T-cell (primary cell): ENCODE measurements at regions not wholly inside any gene's neighbourhood (a gene's known extent, or its start where the extent isn't known, plus 50 kb on each side); places are given as distances from the start of the nearest gene placed in this dataset.
"Not testable (repeated sequence)": the region's sequence is repeated elsewhere in the genome, so short reads cannot be mapped to it uniquely, and the experiment has no call there.

Experiments used
- ATAC-seq, 4 experiments: fragments of 200-7000 bp in 3 of 4; fragments of 150-1000 bp in 1 of 4; cut with Tn5 transposase; replicated peaks in 1 of 4; 1 replicate in 3 of 4; 2 replicates in 1 of 4; pipeline ENCODE4 v1.10.0; 2021; ENCODE audit warnings: moderate library complexity in 3 of 4, mild to moderate bottlenecking in 2 of 4, moderate number of reproducible peaks in 1 of 4
- CTCF ChIA-PET, 2 donors: fragments of 300-600 bp; sonication (Branson Sonifier 250); formaldehyde crosslinking; loops; one replicate each; lab custom pipeline; 2022; ENCODE audit warnings: antibody characterized with exemption in 2 of 2; lab: Charles Lee
- POLR2A ChIA-PET, 2 donors: fragments of 300-600 bp; sonication (Branson Sonifier 250); formaldehyde crosslinking; loops; one replicate each; lab custom pipeline; 2022; ENCODE audit warnings: antibody characterized with exemption in 2 of 2; lab: Charles Lee
- DNase-seq, 35 experiments: peaks; one replicate each; pipeline versions ENCODE4 v3.0.0 to v3.0.0-alpha.2; 2013 to 2023
- H3K27ac ChIP-seq: one replicate; pipeline ENCODE4 v1.5.1; 2013; ENCODE audit warnings: low read length
- H3K27me3 ChIP-seq, 2 experiments: replicated peaks in 1 of 2; 1 replicate in 1 of 2; 2 replicates in 1 of 2; pipeline versions ENCODE4 v1.6.1 to v1.7.0; 2013; ENCODE audit warnings: low read length in 1 of 2, mixed read lengths in 1 of 2; ENCODE audit not compliant: control insufficient read depth in 2 of 2, insufficient read depth in 2 of 2; ENCODE audit errors: extremely low read depth in 1 of 2
- H3K36me3 ChIP-seq, 2 donors: 1 replicate in 1 of 2; 2 replicates in 1 of 2; pipeline versions ENCODE4 v1.6.1 to v1.7.0; 2013; ENCODE audit warnings: low read length in 1 of 2; ENCODE audit not compliant: control insufficient read depth in 2 of 2, insufficient read depth in 1 of 2; ENCODE audit errors: extremely low read depth in 1 of 2
- H3K4me1 ChIP-seq, 2 experiments: 1 replicate in 1 of 2; 2 replicates in 1 of 2; pipeline versions ENCODE4 v1.6.1 to v1.7.0; 2013; ENCODE audit warnings: low read length in 2 of 2, mixed read lengths in 1 of 2; ENCODE audit not compliant: insufficient read depth in 2 of 2, control insufficient read depth in 1 of 2; ENCODE audit errors: extremely low read depth in 1 of 2
- H3K4me3 ChIP-seq, 2 donors: 1 replicate in 1 of 2; 2 replicates in 1 of 2; pipeline versions ENCODE4 v1.5.1 to v1.7.0; 2013; ENCODE audit warnings: mild to moderate bottlenecking in 2 of 2, low read length in 1 of 2, moderate library complexity in 1 of 2; ENCODE audit not compliant: control insufficient read depth in 1 of 2; ENCODE audit errors: extremely low read depth in 1 of 2
- H3K9me3 ChIP-seq: 2 replicates; pipeline ENCODE4 v1.7.0; 2013
- H3K27ac Mint-ChIP-seq, 2 donors: one replicate each; pipeline ENCODE4 v1.8.0; 2020 to 2021; ENCODE audit warnings: mild to moderate bottlenecking in 2 of 2, mixed read lengths in 2 of 2
- H3K27me3 Mint-ChIP-seq, 2 donors: one replicate each; pipeline ENCODE4 v1.8.0; 2021 to 2022; ENCODE audit warnings: mixed read lengths in 2 of 2
- H3K36me3 Mint-ChIP-seq: one replicate; pipeline ENCODE4 v1.8.0; 2021; ENCODE audit warnings: mixed read lengths
- H3K4me1 Mint-ChIP-seq, 3 donors: one replicate each; pipeline ENCODE4 v1.8.0; 2020 to 2022; ENCODE audit warnings: mixed read lengths in 3 of 3, mild to moderate bottlenecking in 1 of 3
- H3K4me3 Mint-ChIP-seq, 3 donors: one replicate each; pipeline ENCODE4 v1.8.0; 2020 to 2022; ENCODE audit warnings: mild to moderate bottlenecking in 3 of 3, mixed read lengths in 3 of 3, moderate library complexity in 3 of 3
- H3K9me3 Mint-ChIP-seq, 3 donors: one replicate each; pipeline ENCODE4 v1.8.0; 2020 to 2022; ENCODE audit warnings: mixed read lengths in 3 of 3
- WGBS: methylation state at CpG from one replicate; pipeline ENCODE4 v1.1.5; 2013; ENCODE audit warnings: missing lambda C conversion rate; ENCODE audit not compliant: insufficient coverage; 5-methylcytosine and 5-hydroxymethylcytosine counted together

GRCh38 chr15:68494573-68495110, 62.7 kb upstream of the ITGA11 start:
- H3K9me3 ChIP-seq, result no peaks in the 10 kb centered on the region
- peaks cover 0 to 14% of the 10 kb centered on the region in 2 experiments for H3K27me3 ChIP-seq
- POLR2A ChIA-PET, result no interaction called here
- H3K9me3 Mint-ChIP-seq, result no peaks in the 10 kb centered on the region
- no peak overlapping the region for H3K4me3 ChIP-seq
- H3K27ac ChIP-seq, result no peak overlapping the region
- no peak overlapping the region for H3K27ac Mint-ChIP-seq
- no peaks in the 10 kb centered on the region for H3K4me1 Mint-ChIP-seq
- H3K36me3 ChIP-seq, result no peaks in the 10 kb centered on the region
- ATAC-seq (no peak), DNase-seq (no peak)
- no peaks in the 10 kb centered on the region for H3K4me1 ChIP-seq
- CTCF ChIA-PET, result no interaction called here
- H3K36me3 Mint-ChIP-seq, result no peaks in the 10 kb centered on the region
- WGBS, result 88% methylated on average over 1 of the region's 2 CpGs
- peaks cover 24 to 25% of the 10 kb centered on the region in 2 donors for H3K27me3 Mint-ChIP-seq
- H3K4me3 Mint-ChIP-seq, result no peak overlapping the region

- no CpG with 5 or more reads among the region's 1 CpG for WGBS
- no peak overlapping the region for H3K27ac Mint-ChIP-seq
- CTCF ChIA-PET, result no interaction called here
- Histone ChIP-seq H3K36me3 (no peaks in the 10 kb centered on the region), H3K4me1 (no peaks in the 10 kb centered on the region), H3K4me3 (no peak overlapping the region), H3K27ac (no peak overlapping the region), H3K9me3 (no peaks in the 10 kb centered on the region), H3K27me3 (peaks cover 0 to 14% of the 10 kb centered on the region in 2 experiments)
- DNase-seq (no peak), ATAC-seq (no peak)
- H3K4me3 Mint-ChIP-seq, result no peak overlapping the region
- no peaks in the 10 kb centered on the region for H3K4me1 Mint-ChIP-seq
- peaks cover 24 to 25% of the 10 kb centered on the region in 2 donors for H3K27me3 Mint-ChIP-seq
- H3K36me3 Mint-ChIP-seq, result no peaks in the 10 kb centered on the region
- H3K9me3 Mint-ChIP-seq, result no peaks in the 10 kb centered on the region
- POLR2A ChIA-PET, result no interaction called here
These were observed 63.4 kb upstream of the ITGA11 start for GRCh38 chr15:68495221-68495950.

GRCh38 chr15:68495981-68496705, 64.2 kb upstream of the ITGA11 start:
- no peaks in the 10 kb centered on the region for H3K9me3 Mint-ChIP-seq
- Histone ChIP-seq H3K27me3 (peaks cover 0 to 18% of the 10 kb centered on the region in 2 experiments), H3K4me3 (no peak overlapping the region), H3K9me3 (no peaks in the 10 kb centered on the region), H3K4me1 (no peaks in the 10 kb centered on the region), H3K27ac (no peak overlapping the region), H3K36me3 (no peaks in the 10 kb centered on the region)
- ChIA-PET POLR2A (no interaction called here), CTCF (no interaction called here)
- H3K4me3 Mint-ChIP-seq, result no peak overlapping the region
- H3K27ac Mint-ChIP-seq, result no peak overlapping the region
- H3K27me3 Mint-ChIP-seq, result peaks cover 16 to 17% of the 10 kb centered on the region in 2 donors
- ATAC-seq, result no peak
- H3K4me1 Mint-ChIP-seq, result no peaks in the 10 kb centered on the region
- 75% methylated on average over 2 of the region's 3 CpGs for WGBS
- no peaks in the 10 kb centered on the region for H3K36me3 Mint-ChIP-seq
- DNase-seq, result no peak

- H3K4me1 Mint-ChIP-seq, H3K4me3 Mint-ChIP-seq, DNase-seq, POLR2A ChIA-PET, H3K36me3 Mint-ChIP-seq, H3K9me3 ChIP-seq, ATAC-seq, H3K27ac Mint-ChIP-seq, H3K36me3 ChIP-seq, H3K4me1 ChIP-seq, H3K27ac ChIP-seq, H3K4me3 ChIP-seq, CTCF ChIA-PET, H3K9me3 Mint-ChIP-seq: not testable (repeated sequence)
- WGBS, result no CpG with 5 or more reads among the region's 3 CpGs
- peaks cover 13 to 17% of the 10 kb centered on the region in 2 donors for H3K27me3 Mint-ChIP-seq
- peaks cover 0 to 15% of the 10 kb centered on the region in 2 experiments for H3K27me3 ChIP-seq
These were observed 64.8 kb upstream of the ITGA11 start for GRCh38 chr15:68496751-68497150.

GRCh38 chr15:68497206-68497910, 65.4 kb upstream of the ITGA11 start:
- Histone ChIP-seq H3K27ac (no peak overlapping the region), H3K4me3 (no peak overlapping the region), H3K36me3 (no peaks in the 10 kb centered on the region), H3K4me1 (no peaks in the 10 kb centered on the region), H3K27me3 (peaks cover 0 to 14% of the 10 kb centered on the region in 2 experiments), H3K9me3 (no peaks in the 10 kb centered on the region)
- CTCF ChIA-PET, result no interaction called here
- Mint-ChIP-seq H3K27ac (no peak overlapping the region), H3K4me1 (no peaks in the 10 kb centered on the region), H3K36me3 (no peaks in the 10 kb centered on the region), H3K9me3 (no peaks in the 10 kb centered on the region), H3K4me3 (no peak overlapping the region), H3K27me3 (peaks cover 15 to 17% of the 10 kb centered on the region in 2 donors)
- no peak for DNase-seq
- 67% methylated on average over 4 of the region's 5 CpGs for WGBS
- no peak for ATAC-seq
- POLR2A ChIA-PET, result no interaction called here

GRCh38 chr15:68498076-68498475, 66.1 kb upstream of the ITGA11 start:
- CTCF ChIA-PET, result no interaction called here
- no peak for ATAC-seq
- Histone ChIP-seq H3K9me3 (no peaks in the 10 kb centered on the region), H3K4me3 (no peak overlapping the region), H3K27me3 (peaks cover 0 to 12% of the 10 kb centered on the region in 2 experiments), H3K36me3 (no peaks in the 10 kb centered on the region), H3K27ac (no peak overlapping the region), H3K4me1 (no peaks in the 10 kb centered on the region)
- Mint-ChIP-seq H3K4me3 (no peak overlapping the region), H3K27me3 (peaks cover 15% of the 10 kb centered on the region in 2 donors), H3K27ac (no peak overlapping the region), H3K9me3 (no peaks in the 10 kb centered on the region), H3K36me3 (no peaks in the 10 kb centered on the region), H3K4me1 (no peaks in the 10 kb centered on the region)
- 64% methylated on average over 2 of the region's 2 CpGs for WGBS
- DNase-seq, result no peak
- POLR2A ChIA-PET, result no interaction called here
